ENCODE measurements at regions not wholly inside any gene's neighbourhood (a gene's known extent, or its start where the extent isn't known, plus 50 kb on each side); places are given as distances from the start of the nearest gene placed in this dataset.

DNA sequence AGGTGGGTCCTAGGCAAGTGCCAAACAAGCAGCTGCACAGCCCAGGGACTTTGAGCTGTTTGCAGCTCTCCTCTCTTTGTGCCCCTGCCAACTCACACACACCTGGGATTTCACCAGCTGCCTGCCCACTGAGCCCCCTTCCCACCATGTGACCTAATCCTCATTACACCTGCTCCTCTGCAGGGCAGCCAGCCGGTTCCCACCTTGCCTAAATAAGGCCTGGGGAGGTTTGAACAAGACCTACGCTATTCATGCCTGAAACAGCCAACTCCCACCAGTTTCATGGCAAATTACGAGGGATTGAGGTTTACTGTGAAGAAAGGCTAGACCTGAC is 92.6 kb upstream of the SOX4 start:
- TF ChIP-seq, protein P1, sequence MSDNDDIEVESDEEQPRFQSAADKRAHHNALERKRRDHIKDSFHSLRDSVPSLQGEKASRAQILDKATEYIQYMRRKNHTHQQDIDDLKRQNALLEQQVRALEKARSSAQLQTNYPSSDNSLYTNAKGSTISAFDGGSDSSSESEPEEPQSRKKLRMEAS (IDR thresholded peaks at IDR 0.05; ENCODE audit: low read depth, low read length): no peak
- TF ChIP-seq, protein P2, sequence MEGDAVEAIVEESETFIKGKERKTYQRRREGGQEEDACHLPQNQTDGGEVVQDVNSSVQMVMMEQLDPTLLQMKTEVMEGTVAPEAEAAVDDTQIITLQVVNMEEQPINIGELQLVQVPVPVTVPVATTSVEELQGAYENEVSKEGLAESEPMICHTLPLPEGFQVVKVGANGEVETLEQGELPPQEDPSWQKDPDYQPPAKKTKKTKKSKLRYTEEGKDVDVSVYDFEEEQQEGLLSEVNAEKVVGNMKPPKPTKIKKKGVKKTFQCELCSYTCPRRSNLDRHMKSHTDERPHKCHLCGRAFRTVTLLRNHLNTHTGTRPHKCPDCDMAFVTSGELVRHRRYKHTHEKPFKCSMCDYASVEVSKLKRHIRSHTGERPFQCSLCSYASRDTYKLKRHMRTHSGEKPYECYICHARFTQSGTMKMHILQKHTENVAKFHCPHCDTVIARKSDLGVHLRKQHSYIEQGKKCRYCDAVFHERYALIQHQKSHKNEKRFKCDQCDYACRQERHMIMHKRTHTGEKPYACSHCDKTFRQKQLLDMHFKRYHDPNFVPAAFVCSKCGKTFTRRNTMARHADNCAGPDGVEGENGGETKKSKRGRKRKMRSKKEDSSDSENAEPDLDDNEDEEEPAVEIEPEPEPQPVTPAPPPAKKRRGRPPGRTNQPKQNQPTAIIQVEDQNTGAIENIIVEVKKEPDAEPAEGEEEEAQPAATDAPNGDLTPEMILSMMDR (IDR thresholded peaks at IDR 0.05; ENCODE audit: low read depth, low read length): no peak
- no peak for TF ChIP-seq POLR2A (IDR thresholded peaks at IDR 0.05; ENCODE audit: extremely low read depth, insufficient read length)
